ENCODE measurements at regions not wholly inside any gene's neighbourhood (a gene's known extent, or its start where the extent isn't known, plus 50 kb on each side); places are given as distances from the start of the nearest gene placed in this dataset.

DNA sequence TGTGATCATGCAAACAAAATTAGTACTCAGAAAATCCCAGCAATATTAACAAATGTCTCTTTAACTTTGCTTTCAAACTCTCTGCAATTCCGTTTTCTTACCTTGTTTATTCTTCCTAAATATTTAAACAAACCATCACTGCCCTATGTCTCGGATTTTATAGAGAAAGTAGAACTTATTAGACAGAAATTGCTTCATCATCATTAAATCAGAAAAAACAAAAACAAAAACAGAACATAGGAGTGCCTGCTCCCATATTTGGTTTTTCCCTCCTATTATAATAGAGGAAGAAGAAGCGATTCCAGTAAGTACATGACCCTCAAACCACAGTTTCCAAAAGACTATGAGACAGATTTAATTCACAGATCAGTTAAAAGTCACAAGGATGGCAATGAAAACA, 1228.0 kb downstream of the RPA4 start (continued):
- TF ChIP-seq ZNF416 (CRISPR knock-in tag; IDR thresholded peaks at IDR 0.05) (no peak), ZNF317 (CRISPR knock-in tag; IDR thresholded peaks at IDR 0.05; ENCODE audit: borderline replicate concordance, low read depth) (no peak), ZNF232 (CRISPR knock-in tag; IDR thresholded peaks at IDR 0.05) (no peak)

DNA sequence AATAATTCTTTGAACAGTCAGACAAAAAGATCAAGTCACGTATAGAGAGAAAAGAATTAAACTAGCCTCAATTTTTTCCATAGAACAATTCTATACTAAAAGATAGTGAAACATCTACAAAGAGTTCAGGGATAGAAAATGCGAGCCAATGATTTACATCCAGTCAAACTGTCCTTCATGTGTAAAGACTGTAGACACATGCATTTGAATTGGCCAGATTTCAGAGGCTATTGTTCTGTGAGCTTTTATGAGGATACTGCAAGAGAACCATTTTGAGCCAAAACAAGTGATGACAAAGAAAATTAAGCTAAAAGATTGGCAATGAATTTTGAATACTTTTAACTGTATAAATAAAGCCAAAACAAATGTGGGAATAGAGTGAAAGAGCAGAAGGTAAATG, 1230.3 kb downstream of the RPA4 start:
- no peak for DNase-seq (ENCODE audit: low spot score)
- ATAC-seq = no peak
- H3K9me3 Mint-ChIP-seq = no peaks in the 10 kb centered on the region
- peaks cover 2% of the 10 kb centered on the region; the same call in 1 of the 2 replicates for H3K36me3 Mint-ChIP-seq
- TF ChIP-seq, protein P1, sequence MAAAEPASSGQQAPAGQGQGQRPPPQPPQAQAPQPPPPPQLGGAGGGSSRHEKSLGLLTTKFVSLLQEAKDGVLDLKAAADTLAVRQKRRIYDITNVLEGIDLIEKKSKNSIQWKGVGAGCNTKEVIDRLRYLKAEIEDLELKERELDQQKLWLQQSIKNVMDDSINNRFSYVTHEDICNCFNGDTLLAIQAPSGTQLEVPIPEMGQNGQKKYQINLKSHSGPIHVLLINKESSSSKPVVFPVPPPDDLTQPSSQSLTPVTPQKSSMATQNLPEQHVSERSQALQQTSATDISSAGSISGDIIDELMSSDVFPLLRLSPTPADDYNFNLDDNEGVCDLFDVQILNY (CRISPR knock-in tag; IDR thresholded peaks at IDR 0.05) = no peak
- TF ChIP-seq SMAD4 (CRISPR knock-in tag; IDR thresholded peaks at IDR 0.05) (no peak), ZNF423 (CRISPR knock-in tag; IDR thresholded peaks at IDR 0.05) (no peak)
- peaks cover 27% of the 10 kb centered on the region for H3K4me1 Mint-ChIP-seq
- H3K27me3 Mint-ChIP-seq (ENCODE audit: low read depth) = no peaks in the 10 kb centered on the region; the same call in 1 of the 2 replicates
- H3K4me3 Mint-ChIP-seq = no peak overlapping the region
- ChIA-PET POLR2A (no interaction called here), CTCF (no interaction called here)
- no peak overlapping the region for H3K27ac Mint-ChIP-seq

DNA sequence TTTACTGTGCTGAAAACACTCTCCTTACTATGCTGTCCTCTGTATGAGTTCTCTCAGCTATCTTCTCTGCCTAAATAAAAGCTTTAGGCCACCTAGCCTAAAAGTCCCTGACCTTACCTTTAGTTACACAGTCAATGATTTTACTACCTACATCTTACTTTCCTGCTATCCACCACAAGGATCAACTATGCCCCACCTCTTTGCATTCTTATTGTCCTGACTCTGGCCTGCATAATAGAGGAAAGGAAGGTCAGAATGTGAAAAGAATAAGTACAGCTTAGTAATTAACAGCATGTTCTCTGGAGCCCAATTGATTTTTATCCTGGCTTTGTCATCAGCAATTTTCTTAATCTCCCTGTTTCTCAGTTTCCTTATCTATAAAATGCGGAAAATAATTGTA, 1257.8 kb downstream of the RPA4 start:
- Mint-ChIP-seq H3K4me3 (no peak overlapping the region; the same call in 1 of the 2 replicates), H3K9me3 (peaks cover 26% of the 10 kb centered on the region), H3K36me3 (peaks cover 12% of the 10 kb centered on the region)

DNA sequence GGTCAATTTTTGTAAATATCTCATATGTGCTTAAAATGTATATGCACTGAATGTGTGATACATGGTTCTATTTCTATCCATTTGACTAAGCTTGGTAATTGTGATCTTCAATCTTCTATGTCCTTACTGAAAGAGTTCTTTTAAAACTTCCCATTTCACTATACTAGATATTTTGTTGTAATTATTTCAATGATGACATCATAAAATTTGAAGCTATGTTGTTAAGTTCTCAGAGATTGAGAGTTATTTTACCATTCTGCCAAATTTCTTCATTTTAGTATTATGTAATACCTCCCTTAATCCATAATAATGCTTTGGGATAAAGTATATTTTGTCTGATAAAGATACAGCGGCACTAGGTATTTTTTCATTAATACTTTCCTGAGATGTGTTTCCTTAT, 1307.3 kb downstream of the RPA4 start:
- Mint-ChIP-seq H3K27ac (no peak overlapping the region), H3K9me3 (peaks cover 9% of the 10 kb centered on the region), H3K27me3 (ENCODE audit: low read depth) (no peaks in the 10 kb centered on the region), H3K4me3 (no peak overlapping the region), H3K36me3 (peaks cover 5% of the 10 kb centered on the region; the same call in 1 of the 2 replicates), H3K4me1 (peaks cover 14% of the 10 kb centered on the region)
- CTCF ChIA-PET = no interaction called here
- POLR2A ChIA-PET = no interaction called here
- no peak for ATAC-seq
- TF ChIP-seq ZNF121 (CRISPR knock-in tag; IDR thresholded peaks at IDR 0.05) (no peak), CREB1 (CRISPR knock-in tag; IDR thresholded peaks at IDR 0.05) (no peak), ZNF232 (CRISPR knock-in tag; IDR thresholded peaks at IDR 0.05) (no peak), NR1H2 (CRISPR knock-in tag; IDR thresholded peaks at IDR 0.05) (no peak), GRHL2 (CRISPR knock-in tag; IDR thresholded peaks at IDR 0.05; ENCODE audit: insufficient replicate concordance, severe bottlenecking) (no peak), NFE2L1 (CRISPR knock-in tag; IDR thresholded peaks at IDR 0.05) (no peak), RELA (CRISPR knock-in tag; IDR thresholded peaks at IDR 0.05; ENCODE audit: borderline replicate concordance) (no peak), NR2C2 (CRISPR knock-in tag; IDR thresholded peaks at IDR 0.05) (no peak)
- TF ChIP-seq, protein P2, sequence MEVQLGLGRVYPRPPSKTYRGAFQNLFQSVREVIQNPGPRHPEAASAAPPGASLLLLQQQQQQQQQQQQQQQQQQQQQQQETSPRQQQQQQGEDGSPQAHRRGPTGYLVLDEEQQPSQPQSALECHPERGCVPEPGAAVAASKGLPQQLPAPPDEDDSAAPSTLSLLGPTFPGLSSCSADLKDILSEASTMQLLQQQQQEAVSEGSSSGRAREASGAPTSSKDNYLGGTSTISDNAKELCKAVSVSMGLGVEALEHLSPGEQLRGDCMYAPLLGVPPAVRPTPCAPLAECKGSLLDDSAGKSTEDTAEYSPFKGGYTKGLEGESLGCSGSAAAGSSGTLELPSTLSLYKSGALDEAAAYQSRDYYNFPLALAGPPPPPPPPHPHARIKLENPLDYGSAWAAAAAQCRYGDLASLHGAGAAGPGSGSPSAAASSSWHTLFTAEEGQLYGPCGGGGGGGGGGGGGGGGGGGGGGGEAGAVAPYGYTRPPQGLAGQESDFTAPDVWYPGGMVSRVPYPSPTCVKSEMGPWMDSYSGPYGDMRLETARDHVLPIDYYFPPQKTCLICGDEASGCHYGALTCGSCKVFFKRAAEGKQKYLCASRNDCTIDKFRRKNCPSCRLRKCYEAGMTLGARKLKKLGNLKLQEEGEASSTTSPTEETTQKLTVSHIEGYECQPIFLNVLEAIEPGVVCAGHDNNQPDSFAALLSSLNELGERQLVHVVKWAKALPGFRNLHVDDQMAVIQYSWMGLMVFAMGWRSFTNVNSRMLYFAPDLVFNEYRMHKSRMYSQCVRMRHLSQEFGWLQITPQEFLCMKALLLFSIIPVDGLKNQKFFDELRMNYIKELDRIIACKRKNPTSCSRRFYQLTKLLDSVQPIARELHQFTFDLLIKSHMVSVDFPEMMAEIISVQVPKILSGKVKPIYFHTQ (CRISPR knock-in tag; IDR thresholded peaks at IDR 0.05) = no peak
- TF ChIP-seq, protein P3, sequence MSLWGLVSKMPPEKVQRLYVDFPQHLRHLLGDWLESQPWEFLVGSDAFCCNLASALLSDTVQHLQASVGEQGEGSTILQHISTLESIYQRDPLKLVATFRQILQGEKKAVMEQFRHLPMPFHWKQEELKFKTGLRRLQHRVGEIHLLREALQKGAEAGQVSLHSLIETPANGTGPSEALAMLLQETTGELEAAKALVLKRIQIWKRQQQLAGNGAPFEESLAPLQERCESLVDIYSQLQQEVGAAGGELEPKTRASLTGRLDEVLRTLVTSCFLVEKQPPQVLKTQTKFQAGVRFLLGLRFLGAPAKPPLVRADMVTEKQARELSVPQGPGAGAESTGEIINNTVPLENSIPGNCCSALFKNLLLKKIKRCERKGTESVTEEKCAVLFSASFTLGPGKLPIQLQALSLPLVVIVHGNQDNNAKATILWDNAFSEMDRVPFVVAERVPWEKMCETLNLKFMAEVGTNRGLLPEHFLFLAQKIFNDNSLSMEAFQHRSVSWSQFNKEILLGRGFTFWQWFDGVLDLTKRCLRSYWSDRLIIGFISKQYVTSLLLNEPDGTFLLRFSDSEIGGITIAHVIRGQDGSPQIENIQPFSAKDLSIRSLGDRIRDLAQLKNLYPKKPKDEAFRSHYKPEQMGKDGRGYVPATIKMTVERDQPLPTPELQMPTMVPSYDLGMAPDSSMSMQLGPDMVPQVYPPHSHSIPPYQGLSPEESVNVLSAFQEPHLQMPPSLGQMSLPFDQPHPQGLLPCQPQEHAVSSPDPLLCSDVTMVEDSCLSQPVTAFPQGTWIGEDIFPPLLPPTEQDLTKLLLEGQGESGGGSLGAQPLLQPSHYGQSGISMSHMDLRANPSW (CRISPR knock-in tag; conservative IDR thresholded peaks at IDR 0.05; ENCODE audit: low read depth) = no peak
- TF ChIP-seq, protein P4, sequence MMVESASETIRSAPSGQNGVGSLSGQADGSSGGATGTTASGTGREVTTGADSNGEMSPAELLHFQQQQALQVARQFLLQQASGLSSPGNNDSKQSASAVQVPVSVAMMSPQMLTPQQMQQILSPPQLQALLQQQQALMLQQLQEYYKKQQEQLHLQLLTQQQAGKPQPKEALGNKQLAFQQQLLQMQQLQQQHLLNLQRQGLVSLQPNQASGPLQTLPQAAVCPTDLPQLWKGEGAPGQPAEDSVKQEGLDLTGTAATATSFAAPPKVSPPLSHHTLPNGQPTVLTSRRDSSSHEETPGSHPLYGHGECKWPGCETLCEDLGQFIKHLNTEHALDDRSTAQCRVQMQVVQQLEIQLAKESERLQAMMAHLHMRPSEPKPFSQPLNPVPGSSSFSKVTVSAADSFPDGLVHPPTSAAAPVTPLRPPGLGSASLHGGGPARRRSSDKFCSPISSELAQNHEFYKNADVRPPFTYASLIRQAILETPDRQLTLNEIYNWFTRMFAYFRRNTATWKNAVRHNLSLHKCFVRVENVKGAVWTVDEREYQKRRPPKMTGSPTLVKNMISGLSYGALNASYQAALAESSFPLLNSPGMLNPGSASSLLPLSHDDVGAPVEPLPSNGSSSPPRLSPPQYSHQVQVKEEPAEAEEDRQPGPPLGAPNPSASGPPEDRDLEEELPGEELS (CRISPR knock-in tag; IDR thresholded peaks at IDR 0.05) = no peak
- TF ChIP-seq, protein P5, sequence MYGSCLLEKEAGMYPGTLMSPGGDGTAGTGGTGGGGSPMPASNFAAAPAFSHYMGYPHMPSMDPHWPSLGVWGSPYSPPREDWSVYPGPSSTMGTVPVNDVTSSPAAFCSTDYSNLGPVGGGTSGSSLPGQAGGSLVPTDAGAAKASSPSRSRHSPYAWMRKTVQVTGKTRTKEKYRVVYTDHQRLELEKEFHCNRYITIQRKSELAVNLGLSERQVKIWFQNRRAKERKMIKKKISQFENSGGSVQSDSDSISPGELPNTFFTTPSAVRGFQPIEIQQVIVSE (CRISPR knock-in tag; IDR thresholded peaks at IDR 0.05; ENCODE audit: borderline replicate concordance) = no peak
- DNase-seq (ENCODE audit: low spot score) = no peak

More for the DNA sequence above, 1257.8 kb downstream of the RPA4 start:
- ATAC-seq = peak; percentile 91
- ChIA-PET CTCF (no interaction called here), POLR2A (no interaction called here)
- Mint-ChIP-seq H3K4me1 (peaks cover 24% of the 10 kb centered on the region), H3K27ac (peak overlapping the region; percentile 88), H3K27me3 (ENCODE audit: low read depth) (no peaks in the 10 kb centered on the region)
- no peak for TF ChIP-seq SOX15 (CRISPR knock-in tag; IDR thresholded peaks at IDR 0.05)
- TF ChIP-seq, protein P6, sequence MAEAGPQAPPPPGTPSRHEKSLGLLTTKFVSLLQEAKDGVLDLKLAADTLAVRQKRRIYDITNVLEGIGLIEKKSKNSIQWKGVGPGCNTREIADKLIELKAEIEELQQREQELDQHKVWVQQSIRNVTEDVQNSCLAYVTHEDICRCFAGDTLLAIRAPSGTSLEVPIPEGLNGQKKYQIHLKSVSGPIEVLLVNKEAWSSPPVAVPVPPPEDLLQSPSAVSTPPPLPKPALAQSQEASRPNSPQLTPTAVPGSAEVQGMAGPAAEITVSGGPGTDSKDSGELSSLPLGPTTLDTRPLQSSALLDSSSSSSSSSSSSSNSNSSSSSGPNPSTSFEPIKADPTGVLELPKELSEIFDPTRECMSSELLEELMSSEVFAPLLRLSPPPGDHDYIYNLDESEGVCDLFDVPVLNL (CRISPR knock-in tag; IDR thresholded peaks at IDR 0.05; ENCODE audit: borderline replicate concordance, low read depth) = no peak
- no peak for DNase-seq (ENCODE audit: low spot score)
